Liver (tissue), 8 donors: ENCODE measurements at regions not wholly inside any gene's neighbourhood (a gene's known extent, or its start where the extent isn't known, plus 50 kb on each side); places are given as distances from the start of the nearest gene placed in this dataset.

Source experiments
- DNase-seq: peaks from one replicate; pipeline ENCODE4 v3.0.0-alpha.2; 2017; ENCODE audit warnings: low spot score
- H3K27ac ChIP-seq, 2 donors: one replicate each; pipeline ENCODE4 v1.7.0; 2013; ENCODE audit warnings: inconsistent platforms in 2 of 2, low read length in 2 of 2, control low read depth in 1 of 2, low read depth in 1 of 2, mild to moderate bottlenecking in 1 of 2
- H3K27me3 ChIP-seq, 4 donors: one replicate each; pipeline versions ENCODE4 v1.6.1 to v1.7.0; 2013; ENCODE audit warnings: low read length in 3 of 4, inconsistent platforms in 1 of 4, mild to moderate bottlenecking in 1 of 4, moderate library complexity in 1 of 4; ENCODE audit not compliant: control insufficient read depth in 4 of 4, insufficient read depth in 4 of 4
- H3K36me3 ChIP-seq, 4 donors: one replicate each; pipeline versions ENCODE4 v1.6.1 to v1.7.0; 2013; ENCODE audit warnings: low read length in 3 of 4, mild to moderate bottlenecking in 3 of 4, low read depth in 1 of 4, moderate library complexity in 1 of 4; ENCODE audit not compliant: control insufficient read depth in 4 of 4, insufficient read depth in 3 of 4
- H3K4me1 ChIP-seq, 4 donors: one replicate each; pipeline versions ENCODE4 v1.6.1 to v1.7.0; 2013; ENCODE audit warnings: low read length in 3 of 4, mild to moderate bottlenecking in 3 of 4, moderate library complexity in 1 of 4; ENCODE audit not compliant: control insufficient read depth in 4 of 4, insufficient read depth in 4 of 4
- H3K4me3 ChIP-seq, 3 donors: one replicate each; pipeline versions ENCODE4 v1.6.1 to v1.7.0; 2013; ENCODE audit warnings: low read length in 3 of 3, control low read depth in 1 of 3, low read depth in 1 of 3, mild to moderate bottlenecking in 1 of 3
- H3K9ac ChIP-seq, 2 donors: one replicate each; pipeline ENCODE4 v1.7.0; 2013; ENCODE audit warnings: low read length in 2 of 2, mild to moderate bottlenecking in 2 of 2, moderate library complexity in 2 of 2, control low read depth in 1 of 2, low read depth in 1 of 2
- H3K9me3 ChIP-seq, 4 donors: one replicate each; pipeline versions ENCODE4 v1.6.1 to v1.7.0; 2013; ENCODE audit warnings: low read length in 3 of 4; ENCODE audit not compliant: control insufficient read depth in 4 of 4
- EGR1 ChIP-seq, 2 donors: IDR thresholded peaks; 2 replicates each; pipeline ENCODE4 v1.6.1; 2016 to 2018; ENCODE audit warnings: antibody characterized with exemption in 2 of 2, low read depth in 2 of 2
- FOXA1 ChIP-seq: IDR thresholded peaks from 2 replicates; pipeline ENCODE4 v1.6.1; 2016; ENCODE audit warnings: antibody characterized with exemption
- FOXA2 ChIP-seq: IDR thresholded peaks from 2 replicates; pipeline ENCODE4 v1.6.1; 2016; ENCODE audit warnings: antibody characterized with exemption
- GABPA ChIP-seq, 2 donors: IDR thresholded peaks in 1 of 2; conservative IDR thresholded peaks in 1 of 2; 2 replicates each; pipeline ENCODE4 v1.6.1; 2016; ENCODE audit warnings: antibody characterized with exemption in 2 of 2, mild to moderate bottlenecking in 1 of 2, moderate library complexity in 1 of 2
- HNF4A ChIP-seq, 2 donors: conservative IDR thresholded peaks; 2 replicates each; pipeline ENCODE4 v1.6.1; 2016; ENCODE audit warnings: antibody characterized with exemption in 2 of 2, mild to moderate bottlenecking in 2 of 2
- HNF4G ChIP-seq: IDR thresholded peaks from 2 replicates; pipeline ENCODE4 v1.6.1; 2016; ENCODE audit warnings: antibody characterized with exemption
- JUND ChIP-seq, 2 donors: IDR thresholded peaks; 2 replicates each; pipeline ENCODE4 v1.6.1; 2016; ENCODE audit warnings: antibody characterized with exemption in 2 of 2
- NR2F2 ChIP-seq: IDR thresholded peaks from 2 replicates; pipeline ENCODE4 v1.6.1; 2016; ENCODE audit warnings: antibody characterized with exemption
- RAD21 ChIP-seq, 2 donors: IDR thresholded peaks; 2 replicates each; pipeline ENCODE4 v1.6.1; 2016; ENCODE audit warnings: antibody characterized with exemption in 2 of 2, mild to moderate bottlenecking in 2 of 2
- SP1 ChIP-seq: IDR thresholded peaks from 2 replicates; pipeline ENCODE4 v1.6.1; 2018; ENCODE audit warnings: antibody characterized with exemption, mild to moderate bottlenecking
- YY1 ChIP-seq: IDR thresholded peaks from 2 replicates; pipeline ENCODE4 v1.6.1; 2016; ENCODE audit warnings: antibody characterized with exemption, mild to moderate bottlenecking
- WGBS: extraction: QIAGEN DNeasy Blood & Tissue Kit; methylation state at CpG from one replicate; pipeline ENCODE4 v1.1.7; 2013; 5-methylcytosine and 5-hydroxymethylcytosine counted together
- TF ChIP-seq, protein P1 (sequence below): IDR thresholded peaks from 2 replicates; pipeline ENCODE4 v1.6.1; 2016; ENCODE audit warnings: antibody characterized with exemption
- TF ChIP-seq, protein P2 (sequence below): IDR thresholded peaks from 2 replicates; pipeline ENCODE4 v1.6.1; 2016; ENCODE audit warnings: antibody characterized with exemption, mild to moderate bottlenecking
- TF ChIP-seq, protein P3 (sequence below): fragments of 150-350 bp; IDR thresholded peaks from 2 replicates; pipeline ENCODE4 v1.5.1; 2017; ENCODE audit warnings: improper control_type of control experiment, low read depth, low read length; ENCODE audit not compliant: missing input control
- TF ChIP-seq, protein P4 (sequence below): IDR thresholded peaks from 2 replicates; pipeline ENCODE4 v1.6.1; 2016; ENCODE audit warnings: antibody characterized with exemption
- donor health status: healthy.
- donor health status: healthy.
- donor health status: healthy.
- donor health status: healthy.
- donor health status: healthy.

DNA sequence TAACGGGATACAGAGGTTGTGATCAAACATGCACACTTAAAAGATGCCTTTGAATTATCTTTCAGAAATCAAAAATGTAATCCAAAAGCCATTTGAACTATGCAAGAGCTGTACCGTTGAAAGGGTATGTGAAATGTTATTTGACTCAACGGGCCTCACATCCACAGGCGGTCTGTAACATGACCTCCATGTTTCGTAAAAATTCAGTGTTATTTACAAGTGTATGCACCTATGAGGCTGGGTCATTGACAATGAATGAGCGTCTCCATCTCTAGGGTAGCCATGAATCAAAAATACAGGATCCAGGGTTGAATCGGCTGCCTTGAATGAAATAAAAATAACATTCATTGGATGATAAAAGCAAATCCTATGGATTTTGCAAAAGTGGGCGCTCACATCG lies 100.1 kb downstream of the CRLF2 start (continued):
- no peak for TF ChIP-seq HNF4A (conservative IDR thresholded peaks at IDR 0.05)

DNA sequence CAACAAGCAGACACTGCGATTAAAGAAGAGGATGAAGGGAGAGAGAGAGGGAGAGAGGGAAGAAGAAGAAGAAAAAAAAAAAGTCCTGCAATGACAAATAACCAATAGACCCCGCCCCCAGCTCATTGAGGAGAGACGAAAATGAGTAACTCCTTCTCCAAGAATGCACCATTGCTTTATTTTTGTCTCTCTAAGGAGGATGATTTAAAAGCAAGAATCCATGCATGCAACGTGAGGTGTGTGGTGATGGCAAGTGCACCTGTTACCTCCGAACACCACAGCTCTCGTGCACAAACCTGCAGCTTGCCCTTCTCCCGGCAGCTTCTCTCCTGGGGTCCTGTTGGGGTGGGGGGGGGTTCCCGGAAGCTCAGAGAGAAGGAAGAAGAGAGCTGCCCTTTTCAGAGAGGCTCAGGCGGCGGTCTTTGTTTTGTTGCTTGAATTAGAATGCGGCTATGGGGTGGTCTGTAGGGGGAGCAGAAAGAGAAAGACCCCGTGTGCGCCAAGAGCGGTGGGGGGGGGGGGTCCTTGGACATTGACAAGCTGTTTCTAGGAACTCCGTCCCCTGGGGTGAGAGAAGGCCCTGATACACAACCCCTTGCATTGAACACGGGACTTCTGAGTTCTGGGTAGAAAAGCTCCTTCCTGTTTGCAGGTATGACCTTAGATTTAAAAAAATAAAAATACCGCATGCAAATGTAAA lies 100.7 kb downstream of the CRLF2 start:
- H3K9me3 ChIP-seq, result peaks cover 0 to 3% (median 0%) of the 10 kb centered on the region in 4 donors
- no peaks in the 10 kb centered on the region for H3K4me1 ChIP-seq
- peaks cover 0 to 10% (median 0%) of the 10 kb centered on the region in 4 donors for H3K27me3 ChIP-seq
- TF ChIP-seq HNF4A (conservative IDR thresholded peaks at IDR 0.05) (no peak), JUND (IDR thresholded peaks at IDR 0.05) (no peak), RAD21 (IDR thresholded peaks at IDR 0.05) (no peak), NR2F2 (no peak), HNF4G (no peak), SP1 (no peak), YY1 (no peak), GABPA (IDR thresholded peaks at IDR 0.05 in 1 of 2, conservative IDR thresholded peaks at IDR 0.05 in 1 of 2) (no peak), FOXA1 (no peak), EGR1 (IDR thresholded peaks at IDR 0.05; ENCODE audit: low read depth in 2 of 2) (no peak)
- TF ChIP-seq, protein P1, sequence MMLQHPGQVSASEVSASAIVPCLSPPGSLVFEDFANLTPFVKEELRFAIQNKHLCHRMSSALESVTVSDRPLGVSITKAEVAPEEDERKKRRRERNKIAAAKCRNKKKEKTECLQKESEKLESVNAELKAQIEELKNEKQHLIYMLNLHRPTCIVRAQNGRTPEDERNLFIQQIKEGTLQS, result no peak
- TF ChIP-seq, protein P2, sequence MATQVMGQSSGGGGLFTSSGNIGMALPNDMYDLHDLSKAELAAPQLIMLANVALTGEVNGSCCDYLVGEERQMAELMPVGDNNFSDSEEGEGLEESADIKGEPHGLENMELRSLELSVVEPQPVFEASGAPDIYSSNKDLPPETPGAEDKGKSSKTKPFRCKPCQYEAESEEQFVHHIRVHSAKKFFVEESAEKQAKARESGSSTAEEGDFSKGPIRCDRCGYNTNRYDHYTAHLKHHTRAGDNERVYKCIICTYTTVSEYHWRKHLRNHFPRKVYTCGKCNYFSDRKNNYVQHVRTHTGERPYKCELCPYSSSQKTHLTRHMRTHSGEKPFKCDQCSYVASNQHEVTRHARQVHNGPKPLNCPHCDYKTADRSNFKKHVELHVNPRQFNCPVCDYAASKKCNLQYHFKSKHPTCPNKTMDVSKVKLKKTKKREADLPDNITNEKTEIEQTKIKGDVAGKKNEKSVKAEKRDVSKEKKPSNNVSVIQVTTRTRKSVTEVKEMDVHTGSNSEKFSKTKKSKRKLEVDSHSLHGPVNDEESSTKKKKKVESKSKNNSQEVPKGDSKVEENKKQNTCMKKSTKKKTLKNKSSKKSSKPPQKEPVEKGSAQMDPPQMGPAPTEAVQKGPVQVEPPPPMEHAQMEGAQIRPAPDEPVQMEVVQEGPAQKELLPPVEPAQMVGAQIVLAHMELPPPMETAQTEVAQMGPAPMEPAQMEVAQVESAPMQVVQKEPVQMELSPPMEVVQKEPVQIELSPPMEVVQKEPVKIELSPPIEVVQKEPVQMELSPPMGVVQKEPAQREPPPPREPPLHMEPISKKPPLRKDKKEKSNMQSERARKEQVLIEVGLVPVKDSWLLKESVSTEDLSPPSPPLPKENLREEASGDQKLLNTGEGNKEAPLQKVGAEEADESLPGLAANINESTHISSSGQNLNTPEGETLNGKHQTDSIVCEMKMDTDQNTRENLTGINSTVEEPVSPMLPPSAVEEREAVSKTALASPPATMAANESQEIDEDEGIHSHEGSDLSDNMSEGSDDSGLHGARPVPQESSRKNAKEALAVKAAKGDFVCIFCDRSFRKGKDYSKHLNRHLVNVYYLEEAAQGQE, result no peak
- TF ChIP-seq, protein P3, sequence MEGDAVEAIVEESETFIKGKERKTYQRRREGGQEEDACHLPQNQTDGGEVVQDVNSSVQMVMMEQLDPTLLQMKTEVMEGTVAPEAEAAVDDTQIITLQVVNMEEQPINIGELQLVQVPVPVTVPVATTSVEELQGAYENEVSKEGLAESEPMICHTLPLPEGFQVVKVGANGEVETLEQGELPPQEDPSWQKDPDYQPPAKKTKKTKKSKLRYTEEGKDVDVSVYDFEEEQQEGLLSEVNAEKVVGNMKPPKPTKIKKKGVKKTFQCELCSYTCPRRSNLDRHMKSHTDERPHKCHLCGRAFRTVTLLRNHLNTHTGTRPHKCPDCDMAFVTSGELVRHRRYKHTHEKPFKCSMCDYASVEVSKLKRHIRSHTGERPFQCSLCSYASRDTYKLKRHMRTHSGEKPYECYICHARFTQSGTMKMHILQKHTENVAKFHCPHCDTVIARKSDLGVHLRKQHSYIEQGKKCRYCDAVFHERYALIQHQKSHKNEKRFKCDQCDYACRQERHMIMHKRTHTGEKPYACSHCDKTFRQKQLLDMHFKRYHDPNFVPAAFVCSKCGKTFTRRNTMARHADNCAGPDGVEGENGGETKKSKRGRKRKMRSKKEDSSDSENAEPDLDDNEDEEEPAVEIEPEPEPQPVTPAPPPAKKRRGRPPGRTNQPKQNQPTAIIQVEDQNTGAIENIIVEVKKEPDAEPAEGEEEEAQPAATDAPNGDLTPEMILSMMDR, result no peak
- TF ChIP-seq, protein P4, sequence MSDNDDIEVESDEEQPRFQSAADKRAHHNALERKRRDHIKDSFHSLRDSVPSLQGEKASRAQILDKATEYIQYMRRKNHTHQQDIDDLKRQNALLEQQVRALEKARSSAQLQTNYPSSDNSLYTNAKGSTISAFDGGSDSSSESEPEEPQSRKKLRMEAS, result no peak
- no peak overlapping the region for H3K4me3 ChIP-seq
- H3K27ac ChIP-seq, result no peak overlapping the region
- no peaks in the 10 kb centered on the region for H3K36me3 ChIP-seq
- no peak overlapping the region for H3K9ac ChIP-seq
- 5% methylated on average over 17 of the region's 17 CpGs for WGBS
- no peak for DNase-seq

DNA sequence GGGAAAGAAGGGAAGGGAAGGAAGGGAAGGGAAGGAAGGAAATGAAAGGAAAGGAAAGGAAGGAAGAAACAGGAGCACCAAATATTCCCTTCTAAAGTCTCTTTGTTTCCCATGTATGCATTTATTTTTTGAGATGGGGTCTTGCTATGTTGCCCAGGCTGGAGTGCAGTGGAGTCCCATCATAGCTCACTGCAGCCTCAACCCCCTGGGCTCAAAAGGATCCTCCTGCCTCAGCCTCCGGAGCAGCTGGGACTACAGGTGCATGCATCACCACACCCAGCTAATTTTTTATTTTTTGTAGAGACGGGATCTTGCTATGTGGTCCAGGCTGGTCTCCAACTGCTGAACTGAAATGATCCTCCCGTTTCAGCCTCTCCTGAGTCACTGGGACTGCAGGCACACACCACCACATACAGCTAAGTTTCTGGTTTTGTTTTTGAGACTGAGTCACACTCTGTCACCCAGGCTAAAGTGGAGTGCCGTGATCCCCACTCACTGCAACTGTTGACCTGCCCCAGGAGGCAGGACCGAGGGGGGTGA lies 102.8 kb downstream of the CRLF2 start:
- 78% methylated on average over 5 of the region's 5 CpGs for WGBS
- no peaks in the 10 kb centered on the region for H3K4me1 ChIP-seq
- H3K27ac ChIP-seq, result no peak overlapping the region
- no peak for DNase-seq
- H3K4me3 ChIP-seq, result no peak overlapping the region
- peaks cover 0 to 3% (median 0%) of the 10 kb centered on the region in 4 donors for H3K9me3 ChIP-seq
- peaks cover 0 to 10% (median 0%) of the 10 kb centered on the region in 4 donors for H3K27me3 ChIP-seq
- no peaks in the 10 kb centered on the region for H3K36me3 ChIP-seq
- H3K9ac ChIP-seq, result no peak overlapping the region
- TF ChIP-seq, protein P3, result no peak
- TF ChIP-seq, protein P4, result no peak
- TF ChIP-seq RAD21 (IDR thresholded peaks at IDR 0.05) (no peak), JUND (IDR thresholded peaks at IDR 0.05) (no peak), HNF4G (no peak), FOXA2 (no peak)
- TF ChIP-seq, protein P2, result no peak
